HG03139 (cell line): ENCODE measurements at regions not wholly inside any gene's neighbourhood (a gene's known extent, or its start where the extent isn't known, plus 50 kb on each side); places are given as distances from the start of the nearest gene placed in this dataset.

Experiments used
- ATAC-seq: cut with Tn5 transposase; IDR thresholded peaks from one replicate; pipeline ENCODE4 v1.9.1; 2021; ENCODE audit not compliant: unreplicated experiment

GRCh38 chr4:120526033-120526432, 396.5 kb downstream of the PRDM5 start:
- ATAC-seq: no peak

- no peak for ATAC-seq
These were observed 397.4 kb downstream of the PRDM5 start for GRCh38 chr4:120525106-120525505.

GRCh38 chr4:120524237-120524636, 398.3 kb downstream of the PRDM5 start:
- ATAC-seq: no peak

- no peak for ATAC-seq
These were observed 401.8 kb downstream of the PRDM5 start for GRCh38 chr4:120520761-120521160.

GRCh38 chr4:120517966-120518365, 404.6 kb downstream of the PRDM5 start:
- ATAC-seq: no peak

- ATAC-seq: no peak
These were observed 412.8 kb downstream of the PRDM5 start for GRCh38 chr4:120509719-120510118.

GRCh38 chr4:120509222-120509621, 413.3 kb downstream of the PRDM5 start:
- no peak for ATAC-seq

GRCh38 chr4:120508036-120508435, 414.5 kb downstream of the PRDM5 start:
- no peak for ATAC-seq

GRCh38 chr4:120506536-120506935, 416.0 kb downstream of the PRDM5 start:
- ATAC-seq: no peak

- no peak for ATAC-seq
These were observed 423.8 kb downstream of the PRDM5 start for GRCh38 chr4:120498678-120499077.

- no peak for ATAC-seq
These were observed 424.8 kb upstream of the MAD2L1 start for GRCh38 chr4:120491481-120491880.

- ATAC-seq: no peak
These were observed 415.1 kb upstream of the MAD2L1 start for GRCh38 chr4:120481756-120482155.

- no peak for ATAC-seq
These were observed 405.9 kb upstream of the MAD2L1 start for GRCh38 chr4:120472447-120473131.

- ATAC-seq: no peak
These were observed 399.8 kb upstream of the MAD2L1 start for GRCh38 chr4:120466429-120466828.

GRCh38 chr4:120454788-120455187, 388.1 kb upstream of the MAD2L1 start:
- no peak for ATAC-seq

GRCh38 chr4:120452536-120452935, 385.9 kb upstream of the MAD2L1 start:
- no peak for ATAC-seq

GRCh38 chr4:120452001-120452400, 385.4 kb upstream of the MAD2L1 start:
- ATAC-seq: no peak

GRCh38 chr4:120447774-120448173, 381.1 kb upstream of the MAD2L1 start:
- no peak for ATAC-seq

- ATAC-seq: peak; percentile 78
These were observed 379.5 kb upstream of the MAD2L1 start for GRCh38 chr4:120446051-120446567.

GRCh38 chr4:120445186-120445585, 378.5 kb upstream of the MAD2L1 start:
- no peak for ATAC-seq

- no peak for ATAC-seq
These were observed 376.5 kb upstream of the MAD2L1 start for GRCh38 chr4:120443116-120443515.

- ATAC-seq: no peak
These were observed 374.1 kb upstream of the MAD2L1 start for GRCh38 chr4:120440730-120441129.

- no peak for ATAC-seq
These were observed 368.5 kb upstream of the MAD2L1 start for GRCh38 chr4:120435179-120435578.
